Stomach (tissue), 8 donors: ENCODE measurements at regions not wholly inside any gene's neighbourhood (a gene's known extent, or its start where the extent isn't known, plus 50 kb on each side); places are given as distances from the start of the nearest gene placed in this dataset.

Source experiments
- DNase-seq, 2 donors: peaks; one replicate each; pipeline versions ENCODE4 v3.0.0 to v3.0.0-alpha.2; 2013 to 2019
- H3K27ac ChIP-seq, 5 donors: fragments of 200-600 bp in 4 of 5; sonication (generic) in 4 of 5; one replicate each; pipeline ENCODE4 v1.5.1; 2013 to 2019; ENCODE audit warnings: mild to moderate bottlenecking in 1 of 5, moderate library complexity in 1 of 5
- H3K27me3 ChIP-seq, 3 donors: fragments of 200-600 bp; sonication (generic); one replicate each; pipeline ENCODE4 v1.5.1; 2017 to 2019; ENCODE audit warnings: mixed run types in 1 of 3
- H3K36me3 ChIP-seq, 4 donors: fragments of 200-600 bp; sonication (generic); 1 replicate in 3 of 4; 2 replicates in 1 of 4; pipeline ENCODE4 v1.5.1; 2016 to 2019
- H3K4me1 ChIP-seq, 4 donors: fragments of 200-600 bp; sonication (generic); one replicate each; pipeline ENCODE4 v1.5.1; 2016 to 2019
- H3K4me3 ChIP-seq, 4 donors: fragments of 200-600 bp; sonication (generic) in 3 of 4; one replicate each; pipeline ENCODE4 v1.5.1; 2016 to 2019; ENCODE audit warnings: mild to moderate bottlenecking in 1 of 4
- H3K9me3 ChIP-seq, 4 donors: fragments of 200-600 bp; sonication (generic); one replicate each; pipeline ENCODE4 v1.5.1; 2016 to 2019
- EP300 ChIP-seq: sonication (generic); formaldehyde crosslinking; IDR thresholded peaks from one replicate; pipeline ENCODE4 v1.6.1; 2017; ENCODE audit warnings: antibody characterized with exemption
- POLR2A ChIP-seq, 4 donors: fragments of 450-650 bp; IDR thresholded peaks; one replicate each; pipeline ENCODE4 v1.6.1; 2016; ENCODE audit warnings: antibody characterized with exemption in 4 of 4, control low read depth in 2 of 4, mild to moderate bottlenecking in 1 of 4, moderate library complexity in 1 of 4
- POLR2AphosphoS5 ChIP-seq, 3 donors: sonication (generic); formaldehyde crosslinking; IDR thresholded peaks; one replicate each; pipeline ENCODE4 v1.6.1; 2016; ENCODE audit warnings: antibody characterized with exemption in 3 of 3
- WGBS, 5 donors: extraction: QIAGEN DNeasy Blood & Tissue Kit in 3 of 5; methylation state at CpG; one replicate each; pipeline versions ENCODE4 v1.1.5 to v1.1.7; 2013 to 2018; 5-methylcytosine and 5-hydroxymethylcytosine counted together
- intact Hi-C: fragments of 100-400 bp; cut with DNase I; formaldehyde crosslinking; loops from one replicate; pipeline ENCODE4 v1.15.1; 2023; ENCODE audit warnings: low total_unique reads
- TF ChIP-seq, protein P1 (sequence below), 7 experiments: fragments of 450-650 bp in 4 of 7; fragments of 200-600 bp in 3 of 7; sonication (generic) in 3 of 7; IDR thresholded peaks; one replicate each; pipeline ENCODE4 v1.5.1; 2016 to 2019; ENCODE audit warnings: antibody characterized with exemption in 7 of 7, control low read depth in 2 of 7, mild to moderate bottlenecking in 1 of 7
- donor health status: healthy with polysubstance abuse.
- donor health status: Bipolar disorder and iron deficiency.
- donor health status: healthy.

DNA sequence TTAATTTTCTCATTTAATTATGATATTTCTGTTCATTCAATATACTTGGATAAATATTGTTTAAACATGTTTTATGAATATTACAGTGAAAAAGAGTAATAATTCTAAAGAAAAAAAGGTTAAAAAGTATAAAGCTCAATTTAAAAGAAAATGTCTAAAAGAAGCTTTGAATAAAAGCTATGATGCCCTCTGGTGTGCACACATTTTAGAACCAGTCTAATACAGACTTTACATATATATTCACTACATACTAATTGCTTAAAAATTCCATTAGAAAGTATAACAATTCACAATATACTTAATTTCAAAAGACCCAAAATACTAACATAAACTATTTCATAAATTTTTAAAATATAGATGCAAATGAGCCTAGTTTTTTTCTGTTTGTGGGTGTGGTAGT, 909.1 kb upstream of the ROBO1 start:
- H3K36me3 ChIP-seq, result no peaks in the 10 kb centered on the region
- TF ChIP-seq EP300 (no peak), POLR2A (IDR thresholded peaks at IDR 0.05) (no peak), POLR2AphosphoS5 (IDR thresholded peaks at IDR 0.05) (no peak)
- TF ChIP-seq, protein P1, sequence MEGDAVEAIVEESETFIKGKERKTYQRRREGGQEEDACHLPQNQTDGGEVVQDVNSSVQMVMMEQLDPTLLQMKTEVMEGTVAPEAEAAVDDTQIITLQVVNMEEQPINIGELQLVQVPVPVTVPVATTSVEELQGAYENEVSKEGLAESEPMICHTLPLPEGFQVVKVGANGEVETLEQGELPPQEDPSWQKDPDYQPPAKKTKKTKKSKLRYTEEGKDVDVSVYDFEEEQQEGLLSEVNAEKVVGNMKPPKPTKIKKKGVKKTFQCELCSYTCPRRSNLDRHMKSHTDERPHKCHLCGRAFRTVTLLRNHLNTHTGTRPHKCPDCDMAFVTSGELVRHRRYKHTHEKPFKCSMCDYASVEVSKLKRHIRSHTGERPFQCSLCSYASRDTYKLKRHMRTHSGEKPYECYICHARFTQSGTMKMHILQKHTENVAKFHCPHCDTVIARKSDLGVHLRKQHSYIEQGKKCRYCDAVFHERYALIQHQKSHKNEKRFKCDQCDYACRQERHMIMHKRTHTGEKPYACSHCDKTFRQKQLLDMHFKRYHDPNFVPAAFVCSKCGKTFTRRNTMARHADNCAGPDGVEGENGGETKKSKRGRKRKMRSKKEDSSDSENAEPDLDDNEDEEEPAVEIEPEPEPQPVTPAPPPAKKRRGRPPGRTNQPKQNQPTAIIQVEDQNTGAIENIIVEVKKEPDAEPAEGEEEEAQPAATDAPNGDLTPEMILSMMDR (IDR thresholded peaks at IDR 0.05), result no peak
- H3K4me3 ChIP-seq, result no peak overlapping the region
- intact Hi-C loops, result no loop called here
- no peaks in the 10 kb centered on the region for H3K9me3 ChIP-seq
- DNase-seq, result peak in 1 of 2 donors; percentile 5
- H3K4me1 ChIP-seq, result no peaks in the 10 kb centered on the region
- no peak overlapping the region for H3K27ac ChIP-seq
- H3K27me3 ChIP-seq, result no peaks in the 10 kb centered on the region

DNA sequence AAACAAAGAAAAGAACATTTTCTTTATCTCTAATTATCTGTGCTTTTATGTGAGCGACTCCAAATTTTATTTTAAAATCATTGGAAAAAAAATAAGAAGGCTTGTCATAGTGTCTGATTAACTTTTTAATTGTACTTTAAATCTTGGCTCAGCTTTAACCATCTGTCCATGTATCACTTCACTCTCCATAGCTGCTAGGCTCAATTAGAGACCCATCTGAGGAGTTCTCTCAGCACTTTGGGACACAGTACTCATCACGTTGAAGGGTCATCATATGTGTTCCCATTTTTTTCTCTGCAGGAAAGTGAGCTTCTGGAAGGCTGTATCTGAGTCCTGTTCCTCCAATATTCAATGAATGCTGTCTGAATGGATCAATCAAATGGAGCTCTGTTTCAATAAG, 908.5 kb upstream of the ROBO1 start:
- 64 to 87% (median 70%) methylated on average over 2 of the region's 2 CpGs for WGBS, 5 donors
- H3K27ac ChIP-seq, result no peak overlapping the region
- no peaks in the 10 kb centered on the region for H3K36me3 ChIP-seq
- intact Hi-C loops, result no loop called here
- no peak overlapping the region for H3K4me3 ChIP-seq
- no peaks in the 10 kb centered on the region for H3K9me3 ChIP-seq
- H3K4me1 ChIP-seq, result no peaks in the 10 kb centered on the region
- DNase-seq, result no peak
- H3K27me3 ChIP-seq, result no peaks in the 10 kb centered on the region
- TF ChIP-seq, protein P1 (IDR thresholded peaks at IDR 0.05), result no peak
- TF ChIP-seq POLR2A (IDR thresholded peaks at IDR 0.05), result no peak
- no peak for TF ChIP-seq EP300
- no peak for TF ChIP-seq POLR2AphosphoS5 (IDR thresholded peaks at IDR 0.05)

- H3K4me3 ChIP-seq, result no peak overlapping the region
- no peaks in the 10 kb centered on the region for H3K27me3 ChIP-seq
- H3K4me1 ChIP-seq, result no peaks in the 10 kb centered on the region
- H3K36me3 ChIP-seq, result no peaks in the 10 kb centered on the region
- no peak overlapping the region for H3K27ac ChIP-seq
- TF ChIP-seq POLR2A (IDR thresholded peaks at IDR 0.05) (no peak), POLR2AphosphoS5 (IDR thresholded peaks at IDR 0.05) (no peak), EP300 (no peak)
- TF ChIP-seq, protein P1 (IDR thresholded peaks at IDR 0.05), result no peak
- intact Hi-C loops, result no loop called here
- H3K9me3 ChIP-seq, result no peaks in the 10 kb centered on the region
- WGBS, 5 donors, result 55 to 75% (median 68%) methylated on average over 4 of the region's 4 CpGs
- no peak for DNase-seq
These were observed 908.0 kb upstream of the ROBO1 start for GRCh38 chr3:80675790-80676189.

GRCh38 chr3:80668600-80669294, 900.9 kb upstream of the ROBO1 start:
- TF ChIP-seq POLR2AphosphoS5 (IDR thresholded peaks at IDR 0.05), result no peak
- TF ChIP-seq, protein P1 (IDR thresholded peaks at IDR 0.05), result no peak
- TF ChIP-seq POLR2A (IDR thresholded peaks at IDR 0.05), result no peak
- no peak for TF ChIP-seq EP300
- intact Hi-C loops, result no loop called here
- H3K4me1 ChIP-seq, result no peaks in the 10 kb centered on the region
- no peak overlapping the region for H3K27ac ChIP-seq
- H3K4me3 ChIP-seq, result no peak overlapping the region
- peaks cover 5 to 24% (median 15%) of the 10 kb centered on the region in 4 donors for H3K9me3 ChIP-seq
- no peaks in the 10 kb centered on the region for H3K36me3 ChIP-seq
- 64 to 71% (median 67%) methylated on average over 4 of the region's 4 CpGs for WGBS, 5 donors
- H3K27me3 ChIP-seq, result no peaks in the 10 kb centered on the region
- DNase-seq, result no peak
